ENCODE measurements at regions not wholly inside any gene's neighbourhood (a gene's known extent, or its start where the extent isn't known, plus 50 kb on each side); places are given as distances from the start of the nearest gene placed in this dataset.

DNA sequence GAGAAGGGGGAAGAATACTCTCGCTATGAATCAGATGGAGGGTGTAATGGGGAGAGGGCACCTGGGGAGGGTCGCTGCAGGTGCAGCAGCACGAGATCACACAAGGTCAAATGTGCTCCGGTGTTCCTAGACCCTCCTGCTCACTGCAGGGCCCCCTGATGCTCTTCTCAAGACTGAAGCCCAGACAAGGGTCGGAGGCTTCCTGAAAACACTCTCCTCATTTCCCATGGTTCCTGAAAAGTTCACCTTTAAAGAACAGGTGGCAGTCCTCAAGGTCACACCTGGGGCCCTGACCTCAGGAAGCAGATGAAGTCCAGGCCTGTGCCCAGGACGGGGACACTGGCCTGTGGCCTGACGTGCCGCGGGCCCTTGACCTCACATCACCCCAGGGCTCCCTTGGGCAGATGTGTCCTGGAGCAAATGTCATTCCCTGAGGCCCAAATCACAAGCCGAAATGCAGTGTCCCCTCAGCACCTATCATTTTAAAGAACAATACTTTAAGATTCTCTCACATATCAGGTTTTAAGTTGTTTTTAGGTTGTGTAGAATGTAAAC, 289.8 kb downstream of the GLRX3 start:
- CTCF ChIA-PET: no interaction called here
- intact Hi-C loops (cut with micrococcal nuclease): no loop called here
- in situ Hi-C loops (cut with MboI; ENCODE audit: low sequenced_read_pairs): no loop called here

More for the DNA sequence above, 289.8 kb downstream of the GLRX3 start:
- Histone ChIP-seq H3K27ac (ENCODE audit: insufficient read depth, low read length) (no peak overlapping the region), H4K8ac (ENCODE audit: low read depth in 2 of 2, low read length in 2 of 2) (no peak overlapping the region), H3K4ac (ENCODE audit: low read depth, low read length) (no peak overlapping the region), H3K79me1 (ENCODE audit: low read depth in 1 of 2, low read length in 2 of 2) (no peaks in the 10 kb centered on the region), H2BK15ac (ENCODE audit: low read depth, low read length) (no peak overlapping the region), H2AK9ac (replicated peaks; ENCODE audit: low read depth, low read length, poor library complexity) (no peak overlapping the region), H2BK20ac (ENCODE audit: low read depth, low read length) (no peak overlapping the region), H3K9me1 (ENCODE audit: insufficient read depth, low read length) (no peaks in the 10 kb centered on the region), H3K23ac (ENCODE audit: low read depth, low read length) (no peak overlapping the region), H3K4me2 (ENCODE audit: low read depth, low read length) (no peak overlapping the region), H3K4me1 (ENCODE audit: control insufficient read depth, insufficient read depth, low read length) (no peaks in the 10 kb centered on the region), H3K36me3 (ENCODE audit: control insufficient read depth, insufficient read depth, low read length) (no peaks in the 10 kb centered on the region), H4K91ac (ENCODE audit: insufficient read depth, low read depth, low read length) (no peak overlapping the region), H4K20me1 (ENCODE audit: insufficient read depth, low read length) (no peaks in the 10 kb centered on the region), H3K27me3 (ENCODE audit: control insufficient read depth, insufficient read depth, low read length) (no peaks in the 10 kb centered on the region), H3K56ac (ENCODE audit: extremely low read depth, insufficient read depth, low read length) (no peak overlapping the region), H3K9me3 (ENCODE audit: control insufficient read depth, insufficient read depth, low read length) (peaks cover 60% of the 10 kb centered on the region), H2AFZ (replicated peaks; ENCODE audit: low read length, poor library complexity) (no peak overlapping the region), H4K5ac (ENCODE audit: low read depth, low read length) (no peak overlapping the region), H3K14ac (replicated peaks; ENCODE audit: low read depth, low read length) (no peak overlapping the region), H3K9ac (ENCODE audit: low read depth, low read length) (no peak overlapping the region), H3K4me3 (ENCODE audit: insufficient read depth, low read depth, low read length) (no peak overlapping the region), H2BK120ac (ENCODE audit: low read depth, low read length) (no peak overlapping the region), H2AK5ac (ENCODE audit: low read depth, low read length) (no peak overlapping the region), H3K18ac (ENCODE audit: low read depth, low read length) (no peak overlapping the region), H2BK5ac (ENCODE audit: low read depth, low read length, poor library complexity, severe bottlenecking) (no peak overlapping the region)
- 33% methylated on average over 1 of the region's 10 CpGs; no CpG with 5 or more reads in 1 of the 2 experiments for WGBS, 2 experiments (ENCODE audit: extremely low coverage in 2 of 2, insufficient read length in 1 of 2)
- ATAC-seq (ENCODE audit: low read depth) (no peak), DNase-seq (no peak)
- BruUV-seq (replicated peaks): no TSS peak
- dilution Hi-C loops (cut with HindIII; ENCODE audit: low sequenced_read_pairs, unreplicated experiment): no loop called here
- POLR2A ChIA-PET (ENCODE audit: unreplicated experiment): no interaction called here
- TF ChIP-seq RFX5 (IDR thresholded peaks at IDR 0.05; ENCODE audit: low read depth, low read length) (no peak), CHD1 (IDR thresholded peaks at IDR 0.05; ENCODE audit: low read depth, low read length) (no peak), RAD21 (IDR thresholded peaks at IDR 0.05; ENCODE audit: low read length) (no peak), FOS (IDR thresholded peaks at IDR 0.05; ENCODE audit: low read depth, low read length) (no peak), NFE2L2 (IDR thresholded peaks at IDR 0.05; ENCODE audit: low read depth, low read length) (no peak), POLR2A (IDR thresholded peaks at IDR 0.05; ENCODE audit: low read depth, low read length) (no peak), SMC3 (IDR thresholded peaks at IDR 0.05; ENCODE audit: low read depth, low read length) (no peak), MAZ (IDR thresholded peaks at IDR 0.05; ENCODE audit: borderline replicate concordance, low read depth, low read length) (no peak), CEBPB (IDR thresholded peaks at IDR 0.05; ENCODE audit: low read depth, low read length) (no peak), RCOR1 (IDR thresholded peaks at IDR 0.05; ENCODE audit: insufficient replicate concordance, low read length) (no peak), MXI1 (IDR thresholded peaks at IDR 0.05; ENCODE audit: borderline replicate concordance, low read depth, low read length) (no peak), MAFK (IDR thresholded peaks at IDR 0.05; ENCODE audit: low read depth, low read length) (no peak), BHLHE40 (IDR thresholded peaks at IDR 0.05; ENCODE audit: low read depth, low read length) (no peak)
- TF ChIP-seq, protein P1, sequence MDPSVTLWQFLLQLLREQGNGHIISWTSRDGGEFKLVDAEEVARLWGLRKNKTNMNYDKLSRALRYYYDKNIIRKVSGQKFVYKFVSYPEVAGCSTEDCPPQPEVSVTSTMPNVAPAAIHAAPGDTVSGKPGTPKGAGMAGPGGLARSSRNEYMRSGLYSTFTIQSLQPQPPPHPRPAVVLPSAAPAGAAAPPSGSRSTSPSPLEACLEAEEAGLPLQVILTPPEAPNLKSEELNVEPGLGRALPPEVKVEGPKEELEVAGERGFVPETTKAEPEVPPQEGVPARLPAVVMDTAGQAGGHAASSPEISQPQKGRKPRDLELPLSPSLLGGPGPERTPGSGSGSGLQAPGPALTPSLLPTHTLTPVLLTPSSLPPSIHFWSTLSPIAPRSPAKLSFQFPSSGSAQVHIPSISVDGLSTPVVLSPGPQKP (IDR thresholded peaks at IDR 0.05; ENCODE audit: borderline replicate concordance, low read depth, low read length): no peak
- TF ChIP-seq, protein P2, sequence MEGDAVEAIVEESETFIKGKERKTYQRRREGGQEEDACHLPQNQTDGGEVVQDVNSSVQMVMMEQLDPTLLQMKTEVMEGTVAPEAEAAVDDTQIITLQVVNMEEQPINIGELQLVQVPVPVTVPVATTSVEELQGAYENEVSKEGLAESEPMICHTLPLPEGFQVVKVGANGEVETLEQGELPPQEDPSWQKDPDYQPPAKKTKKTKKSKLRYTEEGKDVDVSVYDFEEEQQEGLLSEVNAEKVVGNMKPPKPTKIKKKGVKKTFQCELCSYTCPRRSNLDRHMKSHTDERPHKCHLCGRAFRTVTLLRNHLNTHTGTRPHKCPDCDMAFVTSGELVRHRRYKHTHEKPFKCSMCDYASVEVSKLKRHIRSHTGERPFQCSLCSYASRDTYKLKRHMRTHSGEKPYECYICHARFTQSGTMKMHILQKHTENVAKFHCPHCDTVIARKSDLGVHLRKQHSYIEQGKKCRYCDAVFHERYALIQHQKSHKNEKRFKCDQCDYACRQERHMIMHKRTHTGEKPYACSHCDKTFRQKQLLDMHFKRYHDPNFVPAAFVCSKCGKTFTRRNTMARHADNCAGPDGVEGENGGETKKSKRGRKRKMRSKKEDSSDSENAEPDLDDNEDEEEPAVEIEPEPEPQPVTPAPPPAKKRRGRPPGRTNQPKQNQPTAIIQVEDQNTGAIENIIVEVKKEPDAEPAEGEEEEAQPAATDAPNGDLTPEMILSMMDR (conservative IDR thresholded peaks at IDR 0.05; ENCODE audit: low read depth, low read length): no peak
- TF ChIP-seq, protein P3, sequence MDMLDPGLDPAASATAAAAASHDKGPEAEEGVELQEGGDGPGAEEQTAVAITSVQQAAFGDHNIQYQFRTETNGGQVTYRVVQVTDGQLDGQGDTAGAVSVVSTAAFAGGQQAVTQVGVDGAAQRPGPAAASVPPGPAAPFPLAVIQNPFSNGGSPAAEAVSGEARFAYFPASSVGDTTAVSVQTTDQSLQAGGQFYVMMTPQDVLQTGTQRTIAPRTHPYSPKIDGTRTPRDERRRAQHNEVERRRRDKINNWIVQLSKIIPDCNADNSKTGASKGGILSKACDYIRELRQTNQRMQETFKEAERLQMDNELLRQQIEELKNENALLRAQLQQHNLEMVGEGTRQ (IDR thresholded peaks at IDR 0.05; ENCODE audit: low read depth, low read length): no peak
